ENCODE measurements at regions not wholly inside any gene's neighbourhood (a gene's known extent, or its start where the extent isn't known, plus 50 kb on each side); places are given as distances from the start of the nearest gene placed in this dataset.

GRCh38 chr4:69025191-69025998 is 70.9 kb upstream of the UGT2B7 start:
- H3K56ac ChIP-seq (ENCODE audit: insufficient read length, low read depth, low read length), result no peak overlapping the region
- H3K27ac ChIP-seq (ENCODE audit: insufficient read length, low read depth, low read length), result no peak overlapping the region
- H3K79me2 ChIP-seq (ENCODE audit: insufficient read depth, low read length), result no peaks in the 10 kb centered on the region
- H3K27ac Mint-ChIP-seq, result peak overlapping the region in 1 of 3 experiments; percentile 50; a peak in 2 of 7 replicates
- H4K91ac ChIP-seq (ENCODE audit: insufficient read length, low read depth, low read length), result no peak overlapping the region
- TF ChIP-seq, protein P1, sequence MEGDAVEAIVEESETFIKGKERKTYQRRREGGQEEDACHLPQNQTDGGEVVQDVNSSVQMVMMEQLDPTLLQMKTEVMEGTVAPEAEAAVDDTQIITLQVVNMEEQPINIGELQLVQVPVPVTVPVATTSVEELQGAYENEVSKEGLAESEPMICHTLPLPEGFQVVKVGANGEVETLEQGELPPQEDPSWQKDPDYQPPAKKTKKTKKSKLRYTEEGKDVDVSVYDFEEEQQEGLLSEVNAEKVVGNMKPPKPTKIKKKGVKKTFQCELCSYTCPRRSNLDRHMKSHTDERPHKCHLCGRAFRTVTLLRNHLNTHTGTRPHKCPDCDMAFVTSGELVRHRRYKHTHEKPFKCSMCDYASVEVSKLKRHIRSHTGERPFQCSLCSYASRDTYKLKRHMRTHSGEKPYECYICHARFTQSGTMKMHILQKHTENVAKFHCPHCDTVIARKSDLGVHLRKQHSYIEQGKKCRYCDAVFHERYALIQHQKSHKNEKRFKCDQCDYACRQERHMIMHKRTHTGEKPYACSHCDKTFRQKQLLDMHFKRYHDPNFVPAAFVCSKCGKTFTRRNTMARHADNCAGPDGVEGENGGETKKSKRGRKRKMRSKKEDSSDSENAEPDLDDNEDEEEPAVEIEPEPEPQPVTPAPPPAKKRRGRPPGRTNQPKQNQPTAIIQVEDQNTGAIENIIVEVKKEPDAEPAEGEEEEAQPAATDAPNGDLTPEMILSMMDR (conservative IDR thresholded peaks at IDR 0.05), result peak; percentile 72
- no peak overlapping the region for H2BK120ac ChIP-seq (ENCODE audit: low read depth, low read length, poor library complexity, severe bottlenecking)
- H2BK12ac ChIP-seq (ENCODE audit: insufficient read length, low read depth, low read length), result no peak overlapping the region
- no peak overlapping the region for H2BK5ac ChIP-seq (ENCODE audit: insufficient read length, low read length)
- DNase-seq, result peak; percentile 70
- H2AFZ ChIP-seq (ENCODE audit: low read length), result no peak overlapping the region
- H3K4me1 Mint-ChIP-seq, result peaks cover 25 to 27% of the 10 kb centered on the region in 2 experiments
- no peaks in the 10 kb centered on the region for H3K79me1 ChIP-seq (ENCODE audit: insufficient read depth, low read depth, low read length, poor library complexity, severe bottlenecking)
- H3K18ac ChIP-seq (ENCODE audit: insufficient read length, low read depth, low read length), result no peak overlapping the region
- no peak overlapping the region for H3K4ac ChIP-seq (ENCODE audit: low read depth, low read length)
- H4K5ac ChIP-seq (ENCODE audit: insufficient read length, low read depth, low read length), result peak overlapping the region; percentile 17
- H3K23ac ChIP-seq (ENCODE audit: insufficient read length, low read depth, low read length), result no peak overlapping the region
- no peak overlapping the region for H2BK15ac ChIP-seq (ENCODE audit: low read depth, low read length)
- no peak overlapping the region for H2BK20ac ChIP-seq (ENCODE audit: low read depth, low read length, poor library complexity, severe bottlenecking)
- no peak overlapping the region for H3K4me2 ChIP-seq (ENCODE audit: insufficient read depth, insufficient read length, low read length)
- H3K4me1 ChIP-seq (ENCODE audit: insufficient read depth, low read length), result no peaks in the 10 kb centered on the region; the same call in 1 of the 2 replicates
- no peak overlapping the region for H3K9ac ChIP-seq (ENCODE audit: extremely low read depth, insufficient read length, low read length)
- peaks cover 6% of the 10 kb centered on the region in 2 experiments; a peak in 2 of 5 replicates for H3K9me3 Mint-ChIP-seq
- no peak overlapping the region for H3T11ph ChIP-seq (ENCODE audit: low read length)
- no peaks in the 10 kb centered on the region for H3K23me2 ChIP-seq (ENCODE audit: insufficient read length, low read depth, low read length, poor library complexity, severe bottlenecking)
- no peaks in the 10 kb centered on the region for H3K9me3 ChIP-seq (ENCODE audit: control insufficient read depth, low read depth, low read length)
- no peaks in the 10 kb centered on the region for H4K20me1 ChIP-seq (ENCODE audit: control insufficient read depth, insufficient read depth, insufficient read length)
- H3K36me3 Mint-ChIP-seq (ENCODE audit: insufficient read depth in 1 of 3, low read depth in 3 of 3), result peaks cover 0 to 14% (median 11%) of the 10 kb centered on the region in 3 experiments; a peak in 4 of 7 replicates
- no peaks in the 10 kb centered on the region for H3K27me3 ChIP-seq (ENCODE audit: insufficient read depth, low read length)
- H4K8ac ChIP-seq (replicated peaks; ENCODE audit: insufficient read length, low read depth, low read length), result no peak overlapping the region
- WGBS (ENCODE audit: extremely low coverage, insufficient read length, low lambda C conversion rate), result no CpG with 5 or more reads among the region's 4 CpGs
- no peaks in the 10 kb centered on the region for H3K27me3 Mint-ChIP-seq (ENCODE audit: low read depth)
- no peak overlapping the region for H3K4me3 Mint-ChIP-seq
- no peak overlapping the region for H2AK5ac ChIP-seq (ENCODE audit: insufficient read length, low read length)
- H3K14ac ChIP-seq (ENCODE audit: insufficient read depth, low read length), result no peak overlapping the region
